ENCODE measurements at regions not wholly inside any gene's neighbourhood (a gene's known extent, or its start where the extent isn't known, plus 50 kb on each side); places are given as distances from the start of the nearest gene placed in this dataset.
"Not testable (repeated sequence)": the region's sequence is repeated elsewhere in the genome, so short reads cannot be mapped to it uniquely, and the experiment has no call there.

GRCh38 chr1:58180537-58180936 lies 366.0 kb downstream of the OMA1 start:
- no peak for DNase-seq (ENCODE audit: low read depth)
- TF ChIP-seq, protein P1, sequence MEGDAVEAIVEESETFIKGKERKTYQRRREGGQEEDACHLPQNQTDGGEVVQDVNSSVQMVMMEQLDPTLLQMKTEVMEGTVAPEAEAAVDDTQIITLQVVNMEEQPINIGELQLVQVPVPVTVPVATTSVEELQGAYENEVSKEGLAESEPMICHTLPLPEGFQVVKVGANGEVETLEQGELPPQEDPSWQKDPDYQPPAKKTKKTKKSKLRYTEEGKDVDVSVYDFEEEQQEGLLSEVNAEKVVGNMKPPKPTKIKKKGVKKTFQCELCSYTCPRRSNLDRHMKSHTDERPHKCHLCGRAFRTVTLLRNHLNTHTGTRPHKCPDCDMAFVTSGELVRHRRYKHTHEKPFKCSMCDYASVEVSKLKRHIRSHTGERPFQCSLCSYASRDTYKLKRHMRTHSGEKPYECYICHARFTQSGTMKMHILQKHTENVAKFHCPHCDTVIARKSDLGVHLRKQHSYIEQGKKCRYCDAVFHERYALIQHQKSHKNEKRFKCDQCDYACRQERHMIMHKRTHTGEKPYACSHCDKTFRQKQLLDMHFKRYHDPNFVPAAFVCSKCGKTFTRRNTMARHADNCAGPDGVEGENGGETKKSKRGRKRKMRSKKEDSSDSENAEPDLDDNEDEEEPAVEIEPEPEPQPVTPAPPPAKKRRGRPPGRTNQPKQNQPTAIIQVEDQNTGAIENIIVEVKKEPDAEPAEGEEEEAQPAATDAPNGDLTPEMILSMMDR (IDR thresholded peaks at IDR 0.05; ENCODE audit: insufficient read depth, low read depth, low read length), result no peak
- H3K4me3 ChIP-seq (ENCODE audit: low read depth, low read length), result no peak overlapping the region

DNA sequence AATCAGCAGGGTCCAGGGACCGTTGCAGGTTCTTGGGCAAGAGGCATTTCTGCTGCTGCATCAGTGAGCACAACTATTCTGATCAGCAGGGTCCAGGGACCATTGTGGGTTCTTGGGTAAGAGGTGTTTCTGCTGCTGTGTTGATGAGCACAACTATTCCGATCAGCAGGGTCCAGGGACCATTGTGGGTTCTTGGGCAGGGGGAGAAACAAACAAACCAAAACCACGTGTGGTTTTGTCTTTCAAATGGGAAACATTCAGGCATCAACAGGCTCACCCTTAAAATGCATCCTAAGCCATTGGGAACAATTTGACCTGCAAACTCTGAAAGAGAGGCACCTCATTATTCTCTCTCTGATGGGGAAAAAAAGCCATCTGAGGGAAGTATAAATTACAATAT lies 377.4 kb downstream of the OMA1 start:
- not testable (repeated sequence) for H3K4me3 ChIP-seq (ENCODE audit: low read depth, low read length); DNase-seq (ENCODE audit: low read depth)

DNA sequence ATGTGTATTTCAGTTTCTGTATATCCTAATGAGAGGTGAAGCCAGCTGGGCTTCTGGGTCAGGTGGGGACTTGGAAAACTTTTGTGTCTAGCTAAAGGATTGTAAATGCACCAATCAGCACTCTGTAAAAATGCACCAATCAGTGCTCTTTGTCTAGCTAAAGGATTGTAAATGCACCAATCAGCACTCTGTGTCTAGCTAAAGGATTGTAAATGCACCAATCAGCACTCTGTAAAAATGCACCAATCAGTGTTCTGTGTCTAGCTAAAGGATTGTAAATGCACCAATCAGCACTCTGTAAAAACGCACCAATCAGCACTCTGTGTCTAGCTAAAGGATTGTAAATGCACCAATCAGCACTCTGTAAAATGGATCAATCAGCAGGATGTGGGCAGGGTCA lies 379.4 kb downstream of the OMA1 start:
- not testable (repeated sequence) for DNase-seq (ENCODE audit: low read depth); H3K4me3 ChIP-seq (ENCODE audit: low read depth, low read length)

DNA sequence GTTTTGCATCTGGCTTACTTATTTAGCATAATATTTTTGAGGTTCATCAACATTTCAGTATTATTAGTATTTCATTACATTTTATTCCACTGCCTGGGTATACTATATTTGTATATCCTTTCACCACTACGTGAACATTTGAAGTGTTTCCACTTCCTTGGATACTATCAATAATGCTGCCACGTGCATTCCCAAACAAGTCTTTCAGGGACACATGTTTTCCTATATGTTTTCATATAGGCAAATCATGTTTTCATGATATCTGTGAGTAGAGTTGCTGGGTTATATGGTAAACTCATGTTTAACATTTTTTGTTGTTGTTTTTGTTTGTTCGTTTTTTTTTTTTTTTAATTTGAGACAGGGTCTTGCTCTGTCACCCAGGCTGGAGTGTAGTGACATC lies 380.1 kb downstream of the OMA1 start:
- TF ChIP-seq, protein P1 (IDR thresholded peaks at IDR 0.05; ENCODE audit: insufficient read depth, low read depth, low read length), result no peak
- DNase-seq (ENCODE audit: low read depth), result no peak
- H3K4me3 ChIP-seq (ENCODE audit: low read depth, low read length), result no peak overlapping the region

- TF ChIP-seq, protein P1 (IDR thresholded peaks at IDR 0.05; ENCODE audit: insufficient read depth, low read depth, low read length), result no peak
- no peak overlapping the region for H3K4me3 ChIP-seq (ENCODE audit: low read depth, low read length)
- DNase-seq (ENCODE audit: low read depth), result no peak
These were observed 381.5 kb downstream of the OMA1 start for GRCh38 chr1:58165073-58165472.

GRCh38 chr1:58162952-58163550 lies 383.5 kb downstream of the OMA1 start:
- no peak overlapping the region for H3K4me3 ChIP-seq (ENCODE audit: low read depth, low read length)
- TF ChIP-seq, protein P1 (IDR thresholded peaks at IDR 0.05; ENCODE audit: insufficient read depth, low read depth, low read length), result peak; percentile 89
- peak; percentile 49 for DNase-seq (ENCODE audit: low read depth)

DNA sequence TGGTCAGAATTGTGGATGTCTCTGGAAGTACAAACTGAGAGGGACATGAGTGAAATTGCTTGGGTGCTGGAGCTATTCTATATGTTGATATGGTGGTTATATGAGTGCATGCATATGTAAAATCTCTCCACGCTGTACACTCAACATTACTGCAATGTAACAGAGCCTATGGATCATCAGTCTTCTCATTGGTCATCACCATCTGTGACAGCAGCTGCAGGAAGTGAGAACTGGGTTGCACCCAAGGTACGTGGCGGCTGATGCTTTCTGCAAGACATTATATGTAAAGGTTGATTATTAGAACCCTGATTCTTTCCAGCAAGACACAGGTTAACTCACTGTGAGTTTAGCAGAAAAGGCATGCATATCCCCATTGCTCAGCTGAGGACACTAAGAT lies 387.1 kb downstream of the OMA1 start:
- no peak overlapping the region for H3K4me3 ChIP-seq (ENCODE audit: low read depth, low read length)
- TF ChIP-seq, protein P1 (IDR thresholded peaks at IDR 0.05; ENCODE audit: insufficient read depth, low read depth, low read length), result no peak
- no peak for DNase-seq (ENCODE audit: low read depth)

Measured in fibroblast of villous mesenchyme (primary cell).